Hepatocyte (in vitro differentiated cells): ENCODE measurements at regions not wholly inside any gene's neighbourhood (a gene's known extent, or its start where the extent isn't known, plus 50 kb on each side); places are given as distances from the start of the nearest gene placed in this dataset.
"Not testable (repeated sequence)": the region's sequence is repeated elsewhere in the genome, so short reads cannot be mapped to it uniquely, and the experiment has no call there.

Experiments
- CTCF ChIP-seq: fragments of 200-600 bp; sonication (generic); IDR thresholded peaks from 2 replicates; pipeline ENCODE4 v1.5.1; 2016; ENCODE audit warnings: antibody characterized with exemption, mild to moderate bottlenecking; ENCODE audit not compliant: poor library complexity
- EZH2phosphoT487 ChIP-seq: fragments of 200-600 bp; sonication (generic); IDR thresholded peaks from one replicate; pipeline ENCODE4 v1.6.1; 2018; ENCODE audit warnings: antibody characterized with exemption, mild to moderate bottlenecking, low read depth, moderate library complexity; ENCODE audit not compliant: unreplicated experiment, severe bottlenecking

- TF ChIP-seq CTCF, EZH2phosphoT487: not testable (repeated sequence)
Observed at GRCh38 chr2:149759382-149759781, 171.8 kb upstream of the MMADHC start.
